GM06990 (cell line): ENCODE measurements at regions not wholly inside any gene's neighbourhood (a gene's known extent, or its start where the extent isn't known, plus 50 kb on each side); places are given as distances from the start of the nearest gene placed in this dataset.

Experiments
- DNase-seq: peaks from one replicate; pipeline ENCODE4 v3.0.0-alpha.2; 2011; ENCODE audit not compliant: insufficient read length; ENCODE audit errors: extremely low read depth
- H3K27me3 ChIP-seq: replicated peaks from 2 replicates; pipeline ENCODE4 v1.6.0; 2011; ENCODE audit warnings: low read length; ENCODE audit not compliant: control insufficient read depth, insufficient read depth
- H3K36me3 ChIP-seq: 2 replicates; pipeline ENCODE4 v1.5.1; 2011; ENCODE audit warnings: low read length; ENCODE audit not compliant: control insufficient read depth, insufficient read depth
- H3K4me3 ChIP-seq: replicated peaks from 2 replicates; pipeline ENCODE4 v1.5.1; 2011; ENCODE audit warnings: low read depth, mild to moderate bottlenecking, control low read depth, low read length
- CTCF ChIP-seq: IDR thresholded peaks from 2 replicates; pipeline ENCODE4 v1.5.1; 2011; ENCODE audit warnings: low read length, control low read depth, mild to moderate bottlenecking, inconsistent platforms; ENCODE audit not compliant: insufficient read depth, poor library complexity, severe bottlenecking

GRCh38 chr4:189504220-189504619 lies 436.5 kb upstream of the FRG1 start:
- no peak for DNase-seq
- H3K4me3 ChIP-seq = no peak overlapping the region
- no peak for TF ChIP-seq CTCF
- no peaks in the 10 kb centered on the region for H3K36me3 ChIP-seq
- no peaks in the 10 kb centered on the region for H3K27me3 ChIP-seq

GRCh38 chr4:189505380-189505779 lies 435.3 kb upstream of the FRG1 start:
- DNase-seq = no peak
- Histone ChIP-seq H3K4me3 (no peak overlapping the region), H3K27me3 (no peaks in the 10 kb centered on the region), H3K36me3 (no peaks in the 10 kb centered on the region)
- TF ChIP-seq CTCF = no peak

GRCh38 chr4:189506080-189506479 lies 434.6 kb upstream of the FRG1 start:
- H3K4me3 ChIP-seq = no peak overlapping the region
- no peaks in the 10 kb centered on the region for H3K27me3 ChIP-seq
- H3K36me3 ChIP-seq = no peaks in the 10 kb centered on the region
- TF ChIP-seq CTCF = no peak
- no peak for DNase-seq

- Histone ChIP-seq H3K27me3 (no peaks in the 10 kb centered on the region), H3K36me3 (no peaks in the 10 kb centered on the region), H3K4me3 (no peak overlapping the region)
- no peak for DNase-seq
- TF ChIP-seq CTCF = no peak
Observed at GRCh38 chr4:189507060-189507459, 433.6 kb upstream of the FRG1 start.

GRCh38 chr4:189510601-189511000 lies 430.1 kb upstream of the FRG1 start:
- Histone ChIP-seq H3K4me3 (no peak overlapping the region), H3K27me3 (no peaks in the 10 kb centered on the region), H3K36me3 (no peaks in the 10 kb centered on the region)
- no peak for DNase-seq
- TF ChIP-seq CTCF = no peak

- Histone ChIP-seq H3K36me3 (no peaks in the 10 kb centered on the region), H3K27me3 (no peaks in the 10 kb centered on the region), H3K4me3 (no peak overlapping the region)
- no peak for DNase-seq
- TF ChIP-seq CTCF = no peak
Observed at GRCh38 chr4:189511581-189511980, 429.1 kb upstream of the FRG1 start.
